ENCODE measurements at regions not wholly inside any gene's neighbourhood (a gene's known extent, or its start where the extent isn't known, plus 50 kb on each side); places are given as distances from the start of the nearest gene placed in this dataset.

GRCh38 chr2:146131785-146132184 lies 1611.9 kb upstream of the ZEB2 start:
- H3K36me3 ChIP-seq, result no peaks in the 10 kb centered on the region
- H3K4me3 ChIP-seq (ENCODE audit: low read depth in 1 of 2, low read length in 1 of 2), result no peak overlapping the region
- no peaks in the 10 kb centered on the region for H3K4me1 ChIP-seq (ENCODE audit: control insufficient read depth in 1 of 2, insufficient read depth in 1 of 2, low read depth in 1 of 2, low read length in 1 of 2)
- no peaks in the 10 kb centered on the region for H3K9me3 ChIP-seq
- H3K27ac ChIP-seq, result no peak overlapping the region
- no peak for TF ChIP-seq CTCF (IDR thresholded peaks at IDR 0.05)
- H3K27me3 ChIP-seq, result no peaks in the 10 kb centered on the region

- Histone ChIP-seq H3K27ac (no peak overlapping the region), H3K4me3 (ENCODE audit: low read depth in 1 of 2, low read length in 1 of 2) (no peak overlapping the region), H3K4me1 (ENCODE audit: control insufficient read depth in 1 of 2, insufficient read depth in 1 of 2, low read depth in 1 of 2, low read length in 1 of 2) (no peaks in the 10 kb centered on the region), H3K9me3 (no peaks in the 10 kb centered on the region), H3K27me3 (no peaks in the 10 kb centered on the region), H3K36me3 (no peaks in the 10 kb centered on the region)
- no peak for TF ChIP-seq CTCF (IDR thresholded peaks at IDR 0.05)
These were observed 1611.1 kb upstream of the ZEB2 start for GRCh38 chr2:146131048-146131447.

GRCh38 chr2:146130290-146130689 lies 1610.4 kb upstream of the ZEB2 start:
- TF ChIP-seq CTCF (IDR thresholded peaks at IDR 0.05), result no peak
- Histone ChIP-seq H3K4me3 (ENCODE audit: low read depth in 1 of 2, low read length in 1 of 2) (no peak overlapping the region), H3K9me3 (no peaks in the 10 kb centered on the region), H3K36me3 (no peaks in the 10 kb centered on the region), H3K27me3 (no peaks in the 10 kb centered on the region), H3K27ac (no peak overlapping the region), H3K4me1 (ENCODE audit: control insufficient read depth in 1 of 2, insufficient read depth in 1 of 2, low read depth in 1 of 2, low read length in 1 of 2) (no peaks in the 10 kb centered on the region)

GRCh38 chr2:146129231-146129630 lies 1609.3 kb upstream of the ZEB2 start:
- Histone ChIP-seq H3K4me3 (ENCODE audit: low read depth in 1 of 2, low read length in 1 of 2) (no peak overlapping the region), H3K36me3 (no peaks in the 10 kb centered on the region), H3K9me3 (no peaks in the 10 kb centered on the region), H3K27me3 (no peaks in the 10 kb centered on the region), H3K27ac (no peak overlapping the region), H3K4me1 (ENCODE audit: control insufficient read depth in 1 of 2, insufficient read depth in 1 of 2, low read depth in 1 of 2, low read length in 1 of 2) (no peaks in the 10 kb centered on the region)
- no peak for TF ChIP-seq CTCF (IDR thresholded peaks at IDR 0.05)

GRCh38 chr2:146128216-146128615 lies 1608.3 kb upstream of the ZEB2 start:
- Histone ChIP-seq H3K27ac (no peak overlapping the region), H3K27me3 (no peaks in the 10 kb centered on the region), H3K4me1 (ENCODE audit: control insufficient read depth in 1 of 2, insufficient read depth in 1 of 2, low read depth in 1 of 2, low read length in 1 of 2) (no peaks in the 10 kb centered on the region), H3K9me3 (no peaks in the 10 kb centered on the region), H3K4me3 (ENCODE audit: low read depth in 1 of 2, low read length in 1 of 2) (no peak overlapping the region), H3K36me3 (no peaks in the 10 kb centered on the region)
- no peak for TF ChIP-seq CTCF (IDR thresholded peaks at IDR 0.05)

GRCh38 chr2:146125551-146125950 lies 1605.6 kb upstream of the ZEB2 start:
- H3K27me3 ChIP-seq, result no peaks in the 10 kb centered on the region
- H3K4me3 ChIP-seq (ENCODE audit: low read depth in 1 of 2, low read length in 1 of 2), result no peak overlapping the region
- no peak overlapping the region for H3K27ac ChIP-seq
- no peaks in the 10 kb centered on the region for H3K9me3 ChIP-seq
- no peaks in the 10 kb centered on the region for H3K36me3 ChIP-seq
- TF ChIP-seq CTCF (IDR thresholded peaks at IDR 0.05), result no peak
- H3K4me1 ChIP-seq (ENCODE audit: control insufficient read depth in 1 of 2, insufficient read depth in 1 of 2, low read depth in 1 of 2, low read length in 1 of 2), result no peaks in the 10 kb centered on the region

All from neutrophil (primary cell).